Astrocyte of the cerebellum (primary cell): ENCODE measurements at regions not wholly inside any gene's neighbourhood (a gene's known extent, or its start where the extent isn't known, plus 50 kb on each side); places are given as distances from the start of the nearest gene placed in this dataset.

Experiments
- DNase-seq: peaks from one replicate; pipeline ENCODE4 v3.0.0-alpha.2; 2011; ENCODE audit warnings: low read depth
- H3K4me3 ChIP-seq: 2 replicates; pipeline ENCODE4 v1.5.1; 2011; ENCODE audit warnings: mild to moderate bottlenecking, low read depth, low read length, moderate library complexity
- in situ Hi-C: cut with HindIII; loops from 2 replicates; pipeline ENCODE4 v1.10.0; 2017; ENCODE audit warnings: low sequenced_read_pairs
- TF ChIP-seq, protein P1 (sequence below): IDR thresholded peaks from 2 replicates; pipeline ENCODE4 v1.5.1; 2012; ENCODE audit warnings: low read length, low read depth, moderate library complexity, mild to moderate bottlenecking; ENCODE audit errors: missing control alignments

- in situ Hi-C loops = no loop called here
- TF ChIP-seq, protein P1, sequence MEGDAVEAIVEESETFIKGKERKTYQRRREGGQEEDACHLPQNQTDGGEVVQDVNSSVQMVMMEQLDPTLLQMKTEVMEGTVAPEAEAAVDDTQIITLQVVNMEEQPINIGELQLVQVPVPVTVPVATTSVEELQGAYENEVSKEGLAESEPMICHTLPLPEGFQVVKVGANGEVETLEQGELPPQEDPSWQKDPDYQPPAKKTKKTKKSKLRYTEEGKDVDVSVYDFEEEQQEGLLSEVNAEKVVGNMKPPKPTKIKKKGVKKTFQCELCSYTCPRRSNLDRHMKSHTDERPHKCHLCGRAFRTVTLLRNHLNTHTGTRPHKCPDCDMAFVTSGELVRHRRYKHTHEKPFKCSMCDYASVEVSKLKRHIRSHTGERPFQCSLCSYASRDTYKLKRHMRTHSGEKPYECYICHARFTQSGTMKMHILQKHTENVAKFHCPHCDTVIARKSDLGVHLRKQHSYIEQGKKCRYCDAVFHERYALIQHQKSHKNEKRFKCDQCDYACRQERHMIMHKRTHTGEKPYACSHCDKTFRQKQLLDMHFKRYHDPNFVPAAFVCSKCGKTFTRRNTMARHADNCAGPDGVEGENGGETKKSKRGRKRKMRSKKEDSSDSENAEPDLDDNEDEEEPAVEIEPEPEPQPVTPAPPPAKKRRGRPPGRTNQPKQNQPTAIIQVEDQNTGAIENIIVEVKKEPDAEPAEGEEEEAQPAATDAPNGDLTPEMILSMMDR = no peak
- no peak overlapping the region for H3K4me3 ChIP-seq
- no peak for DNase-seq
Observed at GRCh38 chr16:5347561-5347960, 250.0 kb upstream of the EEF2KMT start.

DNA sequence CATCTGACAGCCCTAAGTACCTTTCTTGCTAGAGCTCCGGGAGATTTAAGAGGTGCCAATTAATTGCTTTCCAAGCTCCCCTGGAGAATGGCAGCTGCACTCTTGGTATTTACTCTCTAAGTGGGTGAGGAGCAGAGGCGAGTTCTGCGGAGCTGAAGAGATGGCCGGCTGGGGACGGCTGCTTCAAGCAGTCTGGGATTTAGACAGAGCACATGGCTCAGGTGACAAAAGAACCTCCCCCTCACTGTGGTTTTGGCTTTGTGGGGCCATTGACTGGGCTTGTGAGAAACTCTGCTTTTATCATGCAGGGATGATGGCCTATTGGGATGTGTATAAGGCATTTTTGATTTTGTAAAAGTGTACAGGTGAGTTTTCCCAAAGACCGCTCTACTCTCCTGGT, 239.3 kb upstream of the EEF2KMT start:
- in situ Hi-C loops = no loop called here
- DNase-seq = no peak
- TF ChIP-seq, protein P1 = no peak

GRCh38 chr16:5333991-5334390, 236.4 kb upstream of the EEF2KMT start:
- in situ Hi-C loops = no loop called here
- TF ChIP-seq, protein P1 = no peak

More for the DNA sequence above, 239.3 kb upstream of the EEF2KMT start:
- no peak overlapping the region for H3K4me3 ChIP-seq

GRCh38 chr16:5333126-5333525, 235.5 kb upstream of the EEF2KMT start:
- DNase-seq = no peak
- in situ Hi-C loops = no loop called here
- TF ChIP-seq, protein P1 = no peak

More at GRCh38 chr16:5333991-5334390, 236.4 kb upstream of the EEF2KMT start:
- no peak for DNase-seq
- H3K4me3 ChIP-seq = no peak overlapping the region

DNA sequence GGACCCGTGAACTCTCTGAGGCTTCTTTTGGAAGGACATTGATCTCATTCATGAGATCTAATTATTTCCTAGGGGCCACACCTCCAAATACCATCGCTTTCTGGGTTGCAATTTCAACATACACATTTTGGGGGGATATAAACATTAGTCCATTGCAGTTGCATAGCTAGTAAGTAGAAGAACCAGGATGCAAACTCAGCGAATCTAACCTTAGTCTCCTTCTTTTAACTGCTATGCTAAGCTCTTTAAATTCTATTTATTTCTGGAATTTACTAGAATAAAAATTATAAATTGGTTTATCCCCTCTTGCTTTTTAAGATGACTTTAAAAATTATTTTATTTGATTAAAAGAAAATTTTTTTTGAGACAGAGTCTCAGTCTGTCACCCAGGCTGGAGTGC, 232.5 kb upstream of the EEF2KMT start:
- H3K4me3 ChIP-seq = no peak overlapping the region
- DNase-seq = no peak
- in situ Hi-C loops = no loop called here
- TF ChIP-seq, protein P1 = no peak

More at GRCh38 chr16:5333126-5333525, 235.5 kb upstream of the EEF2KMT start:
- no peak overlapping the region for H3K4me3 ChIP-seq

DNA sequence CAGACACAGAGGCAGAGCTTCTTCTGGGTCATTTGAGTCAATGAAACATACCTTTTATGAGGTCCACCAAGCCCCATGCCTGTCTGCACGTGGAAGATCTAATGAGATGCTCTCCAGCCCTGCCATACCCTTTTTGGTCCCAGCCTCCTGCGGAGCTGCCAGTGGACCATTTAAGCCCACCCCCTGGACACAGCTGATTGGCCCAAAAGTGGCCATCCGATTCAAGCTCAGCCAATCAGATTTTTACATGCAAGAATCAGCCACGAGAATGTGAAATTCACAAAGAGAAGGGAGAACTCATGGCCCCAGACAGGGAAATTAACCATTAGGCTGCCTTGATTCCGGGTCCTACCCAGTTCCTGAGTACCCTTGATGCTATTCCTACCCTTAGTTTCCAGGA, 231.0 kb upstream of the EEF2KMT start:
- no peak for DNase-seq
- no peak overlapping the region for H3K4me3 ChIP-seq
- in situ Hi-C loops = no loop called here
- TF ChIP-seq, protein P1 = no peak

- in situ Hi-C loops = no loop called here
- DNase-seq = no peak
- TF ChIP-seq, protein P1 = no peak
- H3K4me3 ChIP-seq = no peak overlapping the region
Observed at GRCh38 chr16:5326395-5326794, 228.8 kb upstream of the EEF2KMT start.
